Astrocyte (in vitro differentiated cells and primary cell): ENCODE measurements at regions not wholly inside any gene's neighbourhood (a gene's known extent, or its start where the extent isn't known, plus 50 kb on each side); places are given as distances from the start of the nearest gene placed in this dataset.

Experiments used
- EZH2 ChIP-seq: IDR thresholded peaks from 2 replicates; pipeline ENCODE4 v1.6.1; 2012; ENCODE audit warnings: mild to moderate bottlenecking, low read length, inconsistent platforms; ENCODE audit not compliant: insufficient read depth
- TF ChIP-seq, protein P1 (sequence below): IDR thresholded peaks from 2 replicates; pipeline ENCODE4 v1.5.1; 2011; ENCODE audit warnings: low read depth, mild to moderate bottlenecking, inconsistent platforms, low read length, moderate library complexity; ENCODE audit not compliant: insufficient read depth

DNA sequence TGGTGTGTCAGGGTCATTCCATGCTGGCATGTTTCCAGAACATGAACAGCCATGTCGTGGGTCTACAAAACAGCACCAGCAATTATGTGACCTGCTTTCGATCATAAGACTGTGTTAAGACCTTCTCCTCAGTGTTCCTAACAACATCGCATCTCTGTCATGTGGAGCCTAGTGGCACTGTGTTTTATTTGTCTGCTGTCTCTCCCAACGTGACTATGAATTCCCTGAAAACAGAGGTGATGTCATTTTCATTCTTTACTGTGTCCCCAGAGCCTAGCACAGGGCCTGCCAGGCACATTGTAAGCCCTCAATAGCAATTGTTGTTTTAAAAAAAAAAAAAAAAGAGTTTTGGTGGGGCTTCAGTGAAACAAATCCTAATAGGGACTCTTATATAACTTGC is 94.2 kb upstream of the IL12A start:
- TF ChIP-seq EZH2 = no peak
- TF ChIP-seq, protein P1, sequence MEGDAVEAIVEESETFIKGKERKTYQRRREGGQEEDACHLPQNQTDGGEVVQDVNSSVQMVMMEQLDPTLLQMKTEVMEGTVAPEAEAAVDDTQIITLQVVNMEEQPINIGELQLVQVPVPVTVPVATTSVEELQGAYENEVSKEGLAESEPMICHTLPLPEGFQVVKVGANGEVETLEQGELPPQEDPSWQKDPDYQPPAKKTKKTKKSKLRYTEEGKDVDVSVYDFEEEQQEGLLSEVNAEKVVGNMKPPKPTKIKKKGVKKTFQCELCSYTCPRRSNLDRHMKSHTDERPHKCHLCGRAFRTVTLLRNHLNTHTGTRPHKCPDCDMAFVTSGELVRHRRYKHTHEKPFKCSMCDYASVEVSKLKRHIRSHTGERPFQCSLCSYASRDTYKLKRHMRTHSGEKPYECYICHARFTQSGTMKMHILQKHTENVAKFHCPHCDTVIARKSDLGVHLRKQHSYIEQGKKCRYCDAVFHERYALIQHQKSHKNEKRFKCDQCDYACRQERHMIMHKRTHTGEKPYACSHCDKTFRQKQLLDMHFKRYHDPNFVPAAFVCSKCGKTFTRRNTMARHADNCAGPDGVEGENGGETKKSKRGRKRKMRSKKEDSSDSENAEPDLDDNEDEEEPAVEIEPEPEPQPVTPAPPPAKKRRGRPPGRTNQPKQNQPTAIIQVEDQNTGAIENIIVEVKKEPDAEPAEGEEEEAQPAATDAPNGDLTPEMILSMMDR = no peak
